ENCODE measurements at regions not wholly inside any gene's neighbourhood (a gene's known extent, or its start where the extent isn't known, plus 50 kb on each side); places are given as distances from the start of the nearest gene placed in this dataset.

GRCh38 chr10:62742536-62743061 is 61.9 kb upstream of the ADO start:
- in situ Hi-C loops (cut with MboI), result no loop called here
- H4K20me1 ChIP-seq (ENCODE audit: insufficient read depth), result no peaks in the 10 kb centered on the region
- no peak for DNase-seq
- peaks cover 6% of the 10 kb centered on the region; the same call in 1 of the 2 replicates for H3F3A ChIP-seq (ENCODE audit: insufficient read depth)
- no peak overlapping the region for H3K9ac ChIP-seq
- no peaks in the 10 kb centered on the region for H3K79me2 ChIP-seq (ENCODE audit: insufficient read depth)
- WGBS, 2 experiments (ENCODE audit: low coverage in 1 of 2, low lambda C conversion rate in 2 of 2, missing lambda C conversion rate in 2 of 2), result 79 to 86% methylated on average over 6 of the region's 6 CpGs
- H3K9me2 ChIP-seq (ENCODE audit: insufficient read depth), result no peaks in the 10 kb centered on the region
- no peak overlapping the region for H2AFZ ChIP-seq
- no peak overlapping the region for H3K4me2 ChIP-seq (ENCODE audit: unreplicated experiment)
- no peak overlapping the region for H3K4me3 ChIP-seq
- H3K27me3 ChIP-seq (replicated peaks; ENCODE audit: insufficient read depth), result no peaks in the 10 kb centered on the region
- no peak overlapping the region for H3K27ac ChIP-seq
- peaks cover 13% of the 10 kb centered on the region for H3K4me1 ChIP-seq (ENCODE audit: insufficient read depth)
- H3K36me3 ChIP-seq (ENCODE audit: low read depth), result no peaks in the 10 kb centered on the region
- H3K9me3 ChIP-seq (ENCODE audit: low read depth), result no peaks in the 10 kb centered on the region
- TF ChIP-seq EZH2phosphoT487 (IDR thresholded peaks at IDR 0.05; ENCODE audit: insufficient read depth, low read depth) (no peak), EZH2 (IDR thresholded peaks at IDR 0.05; ENCODE audit: insufficient read depth, poor library complexity, severe bottlenecking) (no peak)

DNA sequence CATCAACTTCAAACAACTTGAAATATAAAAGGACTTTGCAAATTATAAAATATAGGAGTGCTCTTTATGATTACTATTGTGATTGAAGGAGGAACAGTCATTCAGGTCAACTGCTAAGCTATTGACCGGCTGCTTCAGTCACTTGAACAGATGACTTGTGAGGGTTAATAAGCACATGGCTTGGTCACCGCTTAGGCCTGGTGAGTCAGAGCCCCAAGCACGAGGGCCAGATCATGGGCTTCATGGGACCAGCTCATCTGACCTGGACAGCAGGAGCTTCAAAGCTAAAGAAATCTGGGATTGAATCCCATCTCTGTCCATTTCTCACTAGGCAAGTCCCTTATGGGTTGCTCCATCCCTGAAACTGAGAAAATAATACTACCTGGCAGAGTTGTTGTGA is 60.4 kb upstream of the ADO start:
- Histone ChIP-seq H3K4me1 (ENCODE audit: insufficient read depth) (peaks cover 8% of the 10 kb centered on the region), H3K4me3 (no peak overlapping the region), H3K79me2 (ENCODE audit: insufficient read depth) (no peaks in the 10 kb centered on the region), H3K36me3 (ENCODE audit: low read depth) (no peaks in the 10 kb centered on the region), H3K9ac (no peak overlapping the region), H3K9me2 (ENCODE audit: insufficient read depth) (no peaks in the 10 kb centered on the region), H2AFZ (no peak overlapping the region), H3K4me2 (ENCODE audit: unreplicated experiment) (no peak overlapping the region), H3K27me3 (replicated peaks; ENCODE audit: insufficient read depth) (no peaks in the 10 kb centered on the region), H4K20me1 (ENCODE audit: insufficient read depth) (no peaks in the 10 kb centered on the region), H3K27ac (no peak overlapping the region), H3K9me3 (ENCODE audit: low read depth) (no peaks in the 10 kb centered on the region), H3F3A (ENCODE audit: insufficient read depth) (0 out of 2 replicates have a peak, but pooled peaks cover 2% of the 10 kb centered on the region)
- in situ Hi-C loops (cut with MboI), result no loop called here
- peak; percentile 78 for DNase-seq
- TF ChIP-seq EZH2 (IDR thresholded peaks at IDR 0.05; ENCODE audit: insufficient read depth, poor library complexity, severe bottlenecking), result no peak
- no peak for TF ChIP-seq EZH2phosphoT487 (IDR thresholded peaks at IDR 0.05; ENCODE audit: insufficient read depth, low read depth)
- WGBS, 2 experiments (ENCODE audit: low coverage in 1 of 2, low lambda C conversion rate in 2 of 2, missing lambda C conversion rate in 2 of 2), result 11 to 14% methylated on average over 3 of the region's 3 CpGs

DNA sequence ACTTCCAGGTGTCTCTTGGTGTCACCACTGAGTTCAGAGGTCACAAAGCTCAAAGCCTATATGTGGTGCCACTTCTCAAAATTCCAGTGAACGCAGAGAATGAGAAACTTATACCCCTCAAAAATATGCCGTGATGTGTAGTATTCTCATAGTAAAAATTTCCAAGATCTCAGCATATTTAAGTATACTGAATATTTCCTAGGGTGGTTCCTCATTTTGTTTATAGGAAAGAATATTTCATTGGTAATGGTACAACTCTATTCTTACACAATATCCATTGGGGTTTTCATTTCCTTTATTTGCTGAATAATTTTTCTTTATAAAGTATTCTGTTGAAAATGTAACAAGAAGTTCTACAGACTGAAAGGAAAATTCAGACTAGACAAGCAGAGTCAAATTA is 58.9 kb upstream of the ADO start:
- H3K9ac ChIP-seq, result no peak overlapping the region
- no peak overlapping the region for H3K4me3 ChIP-seq
- no peak overlapping the region for H3K27ac ChIP-seq
- no peaks in the 10 kb centered on the region for H3K9me2 ChIP-seq (ENCODE audit: insufficient read depth)
- no peaks in the 10 kb centered on the region for H3K36me3 ChIP-seq (ENCODE audit: low read depth)
- no peaks in the 10 kb centered on the region for H3K27me3 ChIP-seq (replicated peaks; ENCODE audit: insufficient read depth)
- in situ Hi-C loops (cut with MboI), result no loop called here
- peaks cover 6% of the 10 kb centered on the region; the same call in 1 of the 2 replicates for H3K4me1 ChIP-seq (ENCODE audit: insufficient read depth)
- 82 to 91% methylated on average over 2 of the region's 2 CpGs for WGBS, 2 experiments (ENCODE audit: low coverage in 1 of 2, low lambda C conversion rate in 2 of 2, missing lambda C conversion rate in 2 of 2)
- no peak overlapping the region for H3K4me2 ChIP-seq (ENCODE audit: unreplicated experiment)
- no peaks in the 10 kb centered on the region for H4K20me1 ChIP-seq (ENCODE audit: insufficient read depth)
- no peaks in the 10 kb centered on the region for H3K9me3 ChIP-seq (ENCODE audit: low read depth)
- no peaks in the 10 kb centered on the region for H3F3A ChIP-seq (ENCODE audit: insufficient read depth)
- no peaks in the 10 kb centered on the region for H3K79me2 ChIP-seq (ENCODE audit: insufficient read depth)
- no peak overlapping the region for H2AFZ ChIP-seq
- no peak for DNase-seq
- TF ChIP-seq EZH2phosphoT487 (IDR thresholded peaks at IDR 0.05; ENCODE audit: insufficient read depth, low read depth) (no peak), EZH2 (IDR thresholded peaks at IDR 0.05; ENCODE audit: insufficient read depth, poor library complexity, severe bottlenecking) (no peak)

DNA sequence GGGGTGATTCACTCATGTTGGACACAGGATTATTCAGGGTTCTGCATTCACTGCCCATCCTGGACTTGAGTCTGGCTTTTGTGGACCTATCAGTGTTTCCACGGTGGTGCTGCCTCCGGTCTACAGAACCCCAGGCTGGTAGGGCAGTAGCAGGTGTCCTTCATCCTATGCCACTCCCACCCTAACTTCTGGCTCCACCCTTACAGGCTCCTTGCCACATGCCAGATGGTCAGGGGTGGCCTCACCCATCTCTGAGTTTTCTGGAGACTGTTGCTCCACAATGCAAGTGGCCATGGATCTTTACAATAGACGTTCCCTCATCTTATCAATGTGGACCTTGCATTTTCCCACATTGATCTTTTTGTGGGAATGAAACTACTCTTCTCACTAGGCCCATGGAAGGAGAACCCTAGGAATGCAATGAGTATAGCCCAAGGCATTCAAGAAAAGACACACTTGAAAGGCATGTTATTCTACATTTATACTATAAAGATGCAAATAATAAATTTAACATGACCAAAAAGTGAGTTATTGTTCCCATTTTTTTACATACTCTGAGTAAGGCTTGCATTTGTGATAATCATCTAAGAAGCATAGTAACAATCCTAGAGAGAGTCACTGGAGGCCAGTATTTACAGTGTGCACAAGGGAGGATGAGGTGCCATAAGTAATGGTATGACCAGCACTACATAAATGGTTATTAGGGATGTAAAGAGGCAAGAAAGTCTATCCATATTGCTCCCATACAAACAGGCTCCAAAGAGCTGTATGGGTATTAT is 57.4 kb upstream of the ADO start:
- no peaks in the 10 kb centered on the region for H3K27me3 ChIP-seq (replicated peaks; ENCODE audit: insufficient read depth)
- H3K9ac ChIP-seq, result no peak overlapping the region
- 83 to 93% methylated on average over 3 of the region's 3 CpGs for WGBS, 2 experiments (ENCODE audit: low coverage in 1 of 2, low lambda C conversion rate in 2 of 2, missing lambda C conversion rate in 2 of 2)
- no peak overlapping the region for H3K27ac ChIP-seq
- no peaks in the 10 kb centered on the region for H3K36me3 ChIP-seq (ENCODE audit: low read depth)
- no peak overlapping the region for H3K4me3 ChIP-seq
- no peaks in the 10 kb centered on the region for H3F3A ChIP-seq (ENCODE audit: insufficient read depth)
- peaks cover 6% of the 10 kb centered on the region; the same call in 1 of the 2 replicates for H3K4me1 ChIP-seq (ENCODE audit: insufficient read depth)
- H3K9me3 ChIP-seq (ENCODE audit: low read depth), result no peaks in the 10 kb centered on the region
- no peak for TF ChIP-seq EZH2 (IDR thresholded peaks at IDR 0.05; ENCODE audit: insufficient read depth, poor library complexity, severe bottlenecking)
- TF ChIP-seq EZH2phosphoT487 (IDR thresholded peaks at IDR 0.05; ENCODE audit: insufficient read depth, low read depth), result no peak
- no peak for DNase-seq
- H3K4me2 ChIP-seq (ENCODE audit: unreplicated experiment), result no peak overlapping the region
- H3K79me2 ChIP-seq (ENCODE audit: insufficient read depth), result no peaks in the 10 kb centered on the region
- no peaks in the 10 kb centered on the region for H4K20me1 ChIP-seq (ENCODE audit: insufficient read depth)
- H2AFZ ChIP-seq, result no peak overlapping the region
- H3K9me2 ChIP-seq (ENCODE audit: insufficient read depth), result no peaks in the 10 kb centered on the region
- in situ Hi-C loops (cut with MboI), result no loop called here

Measured in GM23248 (cell line).